Endodermal cell (in vitro differentiated cells): ENCODE measurements at regions not wholly inside any gene's neighbourhood (a gene's known extent, or its start where the extent isn't known, plus 50 kb on each side); places are given as distances from the start of the nearest gene placed in this dataset.

Experiments used
- DNase-seq: peaks from one replicate; pipeline ENCODE4 v3.0.0-alpha.2; 2017
- H3K27ac ChIP-seq: 2 replicates; pipeline ENCODE4 v1.5.1; 2013; ENCODE audit warnings: mild to moderate bottlenecking, low read depth, low read length, moderate library complexity
- H3K27me3 ChIP-seq: 2 replicates; pipeline ENCODE4 v1.6.1; 2013; ENCODE audit warnings: mild to moderate bottlenecking, low read length, moderate library complexity; ENCODE audit not compliant: insufficient read depth, control insufficient read depth, poor library complexity, severe bottlenecking
- H3K36me3 ChIP-seq: 2 replicates; pipeline ENCODE4 v1.7.0; 2013; ENCODE audit warnings: mild to moderate bottlenecking, low read length, moderate library complexity; ENCODE audit not compliant: control insufficient read depth, insufficient read depth
- H3K4me1 ChIP-seq: one replicate; pipeline ENCODE4 v1.7.0; 2013; ENCODE audit warnings: low read length; ENCODE audit not compliant: control insufficient read depth, insufficient read depth
- H3K4me3 ChIP-seq: 2 replicates; pipeline ENCODE4 v1.5.1; 2013; ENCODE audit warnings: mild to moderate bottlenecking, low read length, moderate library complexity
- H3K9ac ChIP-seq: 2 replicates; pipeline ENCODE4 v1.6.1; 2013; ENCODE audit warnings: mild to moderate bottlenecking, low read length, moderate library complexity; ENCODE audit not compliant: poor library complexity, severe bottlenecking; ENCODE audit errors: extremely low read depth
- H3K9me3 ChIP-seq: 2 replicates; pipeline ENCODE4 v1.6.1; 2013; ENCODE audit warnings: mild to moderate bottlenecking, low read length, moderate library complexity; ENCODE audit not compliant: control insufficient read depth
- H3K27ac Mint-ChIP-seq: 2 replicates; pipeline ENCODE4 v1.8.0; 2020; ENCODE audit warnings: mixed read lengths
- H3K27me3 Mint-ChIP-seq: 2 replicates; pipeline ENCODE4 v1.8.0; 2021; ENCODE audit warnings: mild to moderate bottlenecking, mixed read lengths; ENCODE audit not compliant: insufficient read depth
- H3K36me3 Mint-ChIP-seq: 2 replicates; pipeline ENCODE4 v1.8.0; 2020; ENCODE audit warnings: low read depth, mixed read lengths
- H3K4me1 Mint-ChIP-seq: 2 replicates; pipeline ENCODE4 v1.8.0; 2020; ENCODE audit warnings: mixed read lengths
- H3K4me3 Mint-ChIP-seq: 2 replicates; pipeline ENCODE4 v1.8.0; 2020; ENCODE audit warnings: mild to moderate bottlenecking, moderate library complexity, mixed read lengths
- H3K9me3 Mint-ChIP-seq: 2 replicates; pipeline ENCODE4 v1.8.0; 2020; ENCODE audit warnings: mild to moderate bottlenecking, mixed read lengths
- WGBS, 2 experiments: methylation state at CpG; one replicate each; pipeline versions ENCODE4 v1.1.5 to v1.1.7; 2013; ENCODE audit warnings: missing lambda C conversion rate in 2 of 2, mixed read lengths in 1 of 2; ENCODE audit not compliant: insufficient coverage in 1 of 2, insufficient read length in 1 of 2; 5-methylcytosine and 5-hydroxymethylcytosine counted together
- TF ChIP-seq, protein P1 (sequence below): fragments of 200-600 bp; sonication (generic); conservative IDR thresholded peaks from 2 replicates; pipeline ENCODE4 v1.5.0; 2021; ENCODE audit warnings: antibody characterized with exemption, mild to moderate bottlenecking

GRCh38 chr10:130338636-130339024, 202.4 kb downstream of the GLRX3 start:
- WGBS, 2 experiments = 89 to 92% methylated on average over 3 to 5 of the region's 5 CpGs
- no peak for DNase-seq
- H3K4me3 ChIP-seq = no peak overlapping the region
- H3K9me3 ChIP-seq = no peaks in the 10 kb centered on the region
- no peaks in the 10 kb centered on the region for H3K27me3 ChIP-seq
- no peak overlapping the region for H3K27ac ChIP-seq
- H3K9ac ChIP-seq = no peak overlapping the region
- TF ChIP-seq, protein P1, sequence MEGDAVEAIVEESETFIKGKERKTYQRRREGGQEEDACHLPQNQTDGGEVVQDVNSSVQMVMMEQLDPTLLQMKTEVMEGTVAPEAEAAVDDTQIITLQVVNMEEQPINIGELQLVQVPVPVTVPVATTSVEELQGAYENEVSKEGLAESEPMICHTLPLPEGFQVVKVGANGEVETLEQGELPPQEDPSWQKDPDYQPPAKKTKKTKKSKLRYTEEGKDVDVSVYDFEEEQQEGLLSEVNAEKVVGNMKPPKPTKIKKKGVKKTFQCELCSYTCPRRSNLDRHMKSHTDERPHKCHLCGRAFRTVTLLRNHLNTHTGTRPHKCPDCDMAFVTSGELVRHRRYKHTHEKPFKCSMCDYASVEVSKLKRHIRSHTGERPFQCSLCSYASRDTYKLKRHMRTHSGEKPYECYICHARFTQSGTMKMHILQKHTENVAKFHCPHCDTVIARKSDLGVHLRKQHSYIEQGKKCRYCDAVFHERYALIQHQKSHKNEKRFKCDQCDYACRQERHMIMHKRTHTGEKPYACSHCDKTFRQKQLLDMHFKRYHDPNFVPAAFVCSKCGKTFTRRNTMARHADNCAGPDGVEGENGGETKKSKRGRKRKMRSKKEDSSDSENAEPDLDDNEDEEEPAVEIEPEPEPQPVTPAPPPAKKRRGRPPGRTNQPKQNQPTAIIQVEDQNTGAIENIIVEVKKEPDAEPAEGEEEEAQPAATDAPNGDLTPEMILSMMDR = no peak
- no peaks in the 10 kb centered on the region for H3K9me3 Mint-ChIP-seq
- no peaks in the 10 kb centered on the region for H3K4me1 Mint-ChIP-seq
- no peaks in the 10 kb centered on the region for H3K36me3 ChIP-seq
- no peak overlapping the region for H3K27ac Mint-ChIP-seq
- H3K36me3 Mint-ChIP-seq = no peaks in the 10 kb centered on the region
- H3K4me1 ChIP-seq = no peaks in the 10 kb centered on the region
- H3K4me3 Mint-ChIP-seq = no peak overlapping the region
- H3K27me3 Mint-ChIP-seq = peaks cover 24% of the 10 kb centered on the region

DNA sequence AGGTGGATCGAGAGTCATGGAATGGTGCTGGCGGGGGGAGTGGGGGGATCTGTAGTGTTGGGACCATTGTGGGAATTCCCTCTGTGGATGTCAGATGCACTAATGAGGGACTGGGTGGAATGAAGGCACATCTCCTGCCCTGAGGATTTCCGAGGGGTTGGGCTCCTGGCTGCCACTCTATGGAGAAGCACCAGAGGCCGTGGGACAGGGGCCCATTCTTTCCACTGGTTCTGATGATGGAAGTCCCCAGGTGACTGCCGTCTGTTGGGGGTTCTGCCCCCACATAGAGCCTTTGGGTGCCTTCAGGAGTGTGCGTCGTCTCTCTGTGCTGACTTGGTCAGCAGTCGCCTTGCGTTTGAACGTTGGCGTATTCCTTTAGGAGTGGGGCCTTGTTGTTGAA, 202.9 kb downstream of the GLRX3 start:
- no peak overlapping the region for H3K27ac Mint-ChIP-seq
- H3K9me3 ChIP-seq = no peaks in the 10 kb centered on the region
- no peak overlapping the region for H3K9ac ChIP-seq
- H3K36me3 ChIP-seq = no peaks in the 10 kb centered on the region
- 85% methylated on average over 11 of the region's 11 CpGs; no CpG with 5 or more reads in 1 of the 2 experiments for WGBS, 2 experiments
- H3K9me3 Mint-ChIP-seq = no peaks in the 10 kb centered on the region
- H3K4me1 Mint-ChIP-seq = no peaks in the 10 kb centered on the region
- no peak for DNase-seq
- no peaks in the 10 kb centered on the region for H3K27me3 ChIP-seq
- H3K27me3 Mint-ChIP-seq = peaks cover 29% of the 10 kb centered on the region
- H3K27ac ChIP-seq = no peak overlapping the region
- H3K4me3 Mint-ChIP-seq = no peak overlapping the region
- no peak overlapping the region for H3K4me3 ChIP-seq
- H3K4me1 ChIP-seq = no peaks in the 10 kb centered on the region
- TF ChIP-seq, protein P1 = no peak
- H3K36me3 Mint-ChIP-seq = no peaks in the 10 kb centered on the region

DNA sequence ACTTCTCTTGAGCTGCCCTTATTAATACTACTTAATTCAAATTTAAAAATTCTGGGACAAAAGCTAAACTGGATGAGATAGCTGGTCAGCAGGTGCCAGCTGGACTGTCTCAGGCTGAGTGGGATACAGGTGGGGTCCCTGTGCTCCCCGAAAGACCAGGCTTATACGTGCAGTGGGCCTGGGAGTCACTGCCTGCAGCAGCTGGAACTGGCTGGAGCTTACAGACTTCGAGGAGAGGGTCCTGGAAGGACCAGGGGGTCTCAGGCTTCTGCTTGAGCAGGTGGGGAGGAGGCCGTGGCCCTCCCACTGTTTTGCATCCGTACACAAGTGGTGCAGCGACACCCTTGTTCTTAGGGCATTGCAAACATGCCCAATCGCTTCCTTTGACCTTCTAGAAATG, 203.7 kb downstream of the GLRX3 start:
- Mint-ChIP-seq H3K27ac (no peak overlapping the region), H3K4me3 (no peak overlapping the region), H3K4me1 (no peaks in the 10 kb centered on the region), H3K9me3 (no peaks in the 10 kb centered on the region), H3K36me3 (no peaks in the 10 kb centered on the region), H3K27me3 (peaks cover 30% of the 10 kb centered on the region)
- Histone ChIP-seq H3K9me3 (no peaks in the 10 kb centered on the region), H3K4me3 (no peak overlapping the region), H3K9ac (no peak overlapping the region), H3K36me3 (no peaks in the 10 kb centered on the region), H3K4me1 (no peaks in the 10 kb centered on the region), H3K27me3 (no peaks in the 10 kb centered on the region), H3K27ac (no peak overlapping the region)
- TF ChIP-seq, protein P1 = no peak
- no peak for DNase-seq
- 84 to 95% methylated on average over 7 of the region's 7 CpGs for WGBS, 2 experiments
